ENCODE measurements at regions not wholly inside any gene's neighbourhood (a gene's known extent, or its start where the extent isn't known, plus 50 kb on each side); places are given as distances from the start of the nearest gene placed in this dataset.

DNA sequence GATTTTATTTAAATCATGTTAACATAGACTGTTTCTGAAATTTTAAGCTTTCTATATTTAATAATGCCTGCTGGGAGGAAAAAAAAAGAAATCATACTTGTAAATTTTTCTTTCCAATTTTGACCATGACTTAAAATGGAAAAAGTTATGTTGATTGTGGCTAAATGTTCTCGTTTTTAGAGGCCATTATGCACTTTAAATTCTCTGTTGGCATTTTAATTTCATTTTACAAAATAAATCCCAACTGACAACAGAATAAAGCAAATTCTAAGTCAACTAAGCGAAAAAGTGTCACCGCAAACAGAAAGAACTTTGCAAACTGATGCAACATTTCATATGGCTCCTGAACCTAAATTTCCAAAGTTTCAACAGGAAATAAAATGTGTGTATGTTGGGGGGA is 74.8 kb upstream of the G2E3 start:
- H3K36me3 ChIP-seq = no peaks in the 10 kb centered on the region
- H3K9me3 ChIP-seq = peaks cover 0 to 4% of the 10 kb centered on the region in 2 donors
- H3K27ac ChIP-seq = no peak overlapping the region
- H3K27me3 ChIP-seq = no peaks in the 10 kb centered on the region
- no peak for DNase-seq (ENCODE audit: low spot score)
- H3K4me3 ChIP-seq = no peak overlapping the region
- TF ChIP-seq CTCF (IDR thresholded peaks at IDR 0.05) = no peak
- H3K4me1 ChIP-seq = no peaks in the 10 kb centered on the region

DNA sequence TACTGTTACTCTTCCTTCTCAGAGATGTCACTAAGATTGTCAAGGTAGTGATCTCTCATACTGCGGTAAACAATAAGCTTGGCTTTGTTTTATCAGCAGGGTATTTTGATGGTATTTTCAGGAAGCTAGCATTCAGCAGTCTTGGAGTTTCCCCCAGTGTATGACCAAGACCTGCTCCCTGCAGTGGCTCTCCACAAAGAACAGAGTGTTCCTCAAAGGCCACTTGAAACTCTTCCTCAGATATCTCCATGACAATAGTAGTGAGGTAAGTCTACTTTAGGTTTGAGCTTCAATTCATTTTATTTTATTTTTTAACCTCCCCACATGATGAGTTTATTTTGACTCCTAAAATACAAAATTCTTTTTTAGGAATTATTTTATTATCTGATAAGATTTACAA is 74.0 kb upstream of the G2E3 start:
- TF ChIP-seq CTCF (IDR thresholded peaks at IDR 0.05) = no peak
- H3K27ac ChIP-seq = no peak overlapping the region

DNA sequence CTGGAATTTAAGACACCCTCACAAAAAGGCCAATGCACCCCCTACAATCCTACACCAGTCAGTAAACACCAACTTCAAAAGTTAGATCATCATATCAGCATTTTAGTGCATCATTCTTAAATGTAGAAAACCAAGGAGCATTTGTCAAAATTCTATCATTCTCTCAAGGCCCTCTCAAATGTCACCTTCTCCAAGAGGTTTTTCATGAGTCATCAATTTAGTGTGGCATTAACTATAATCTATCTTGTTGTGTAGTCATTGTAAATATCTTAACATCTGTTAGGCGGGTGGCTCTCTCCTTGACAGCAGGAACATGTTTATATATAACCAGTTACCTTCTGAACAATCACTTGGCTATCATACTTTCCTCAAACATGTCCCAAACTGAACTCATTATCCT is 62.1 kb upstream of the G2E3 start:
- DNase-seq (ENCODE audit: low spot score) = no peak
- Histone ChIP-seq H3K9me3 (no peaks in the 10 kb centered on the region), H3K36me3 (no peaks in the 10 kb centered on the region), H3K27ac (no peak overlapping the region), H3K4me1 (no peaks in the 10 kb centered on the region), H3K27me3 (no peaks in the 10 kb centered on the region), H3K4me3 (no peak overlapping the region)
- no peak for TF ChIP-seq CTCF (IDR thresholded peaks at IDR 0.05)

More for the DNA sequence above, 74.0 kb upstream of the G2E3 start:
- no peak for DNase-seq (ENCODE audit: low spot score)
- Histone ChIP-seq H3K27me3 (no peaks in the 10 kb centered on the region), H3K9me3 (peaks cover 0 to 4% of the 10 kb centered on the region in 2 donors), H3K36me3 (no peaks in the 10 kb centered on the region), H3K4me1 (no peaks in the 10 kb centered on the region), H3K4me3 (no peak overlapping the region)

DNA sequence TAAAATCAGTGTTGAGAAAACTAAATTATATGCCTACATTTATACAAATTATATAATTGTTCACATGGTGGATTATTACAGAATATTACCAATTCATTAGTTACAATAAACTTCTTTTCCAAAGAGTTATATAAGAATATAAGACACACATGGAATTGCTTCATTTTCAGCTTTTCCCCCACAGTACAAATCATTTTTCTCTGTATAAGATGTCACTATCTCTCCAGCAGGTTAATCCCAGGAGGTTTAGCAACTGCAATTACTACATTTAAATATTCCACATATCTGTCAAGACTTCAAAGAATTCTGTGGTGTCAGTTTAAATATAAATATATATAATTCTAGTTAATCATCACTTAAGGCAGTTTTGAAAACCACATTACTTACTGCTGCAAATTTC is 59.6 kb upstream of the G2E3 start:
- no peaks in the 10 kb centered on the region for H3K9me3 ChIP-seq
- no peak overlapping the region for H3K4me3 ChIP-seq
- no peak overlapping the region for H3K27ac ChIP-seq
- TF ChIP-seq CTCF (IDR thresholded peaks at IDR 0.05) = no peak
- H3K4me1 ChIP-seq = no peaks in the 10 kb centered on the region
- H3K36me3 ChIP-seq = no peaks in the 10 kb centered on the region
- no peaks in the 10 kb centered on the region for H3K27me3 ChIP-seq
- no peak for DNase-seq (ENCODE audit: low spot score)

DNA sequence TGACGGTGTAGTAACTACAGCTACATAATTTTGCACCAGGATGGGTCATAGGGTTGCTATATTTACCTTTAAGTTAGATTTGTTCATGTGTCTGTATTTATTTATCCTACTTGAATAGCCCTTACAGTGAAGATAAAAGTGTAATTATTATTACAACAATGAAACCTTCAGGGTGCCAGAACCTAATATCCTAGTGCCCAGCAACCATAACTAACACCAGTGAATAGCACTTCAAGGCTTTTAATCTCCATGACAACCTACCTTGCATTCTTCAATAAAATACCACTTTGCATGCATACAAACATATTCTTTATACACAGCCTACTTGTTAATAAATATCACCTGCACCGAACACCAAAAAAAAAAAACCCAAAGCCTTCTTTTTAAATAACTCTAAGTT is 58.7 kb upstream of the G2E3 start:
- Histone ChIP-seq H3K36me3 (no peaks in the 10 kb centered on the region), H3K27me3 (no peaks in the 10 kb centered on the region), H3K27ac (no peak overlapping the region), H3K4me3 (no peak overlapping the region), H3K9me3 (no peaks in the 10 kb centered on the region), H3K4me1 (no peaks in the 10 kb centered on the region)
- TF ChIP-seq CTCF (IDR thresholded peaks at IDR 0.05) = no peak
- no peak for DNase-seq (ENCODE audit: low spot score)

GRCh38 chr14:30507209-30507608 is 51.7 kb upstream of the G2E3 start:
- no peak for TF ChIP-seq CTCF (IDR thresholded peaks at IDR 0.05)
- no peak for DNase-seq (ENCODE audit: low spot score)
- no peaks in the 10 kb centered on the region for H3K27me3 ChIP-seq
- no peaks in the 10 kb centered on the region for H3K9me3 ChIP-seq
- H3K36me3 ChIP-seq = no peaks in the 10 kb centered on the region
- H3K4me1 ChIP-seq = no peaks in the 10 kb centered on the region
- H3K4me3 ChIP-seq = no peak overlapping the region
- H3K27ac ChIP-seq = no peak overlapping the region

All from right atrium auricular region (tissue), 2 donors.